Lung (tissue), 11 donors: ENCODE measurements at regions not wholly inside any gene's neighbourhood (a gene's known extent, or its start where the extent isn't known, plus 50 kb on each side); places are given as distances from the start of the nearest gene placed in this dataset.

Experiments
- ATAC-seq: fragments of 200-7000 bp; cut with Tn5 transposase; one replicate; pipeline ENCODE4 v1.9.1; 2020; ENCODE audit warnings: moderate number of reproducible peaks; ENCODE audit not compliant: insufficient read depth, low FRiP score
- DNase-seq, 3 donors: peaks; one replicate each; pipeline ENCODE4 v3.0.0-alpha.2; 2013 to 2017
- H3K27ac ChIP-seq, 2 donors: one replicate each; pipeline ENCODE4 v1.5.1; 2013; ENCODE audit warnings: mild to moderate bottlenecking in 2 of 2, moderate library complexity in 2 of 2, control low read depth in 1 of 2, inconsistent platforms in 1 of 2, low read depth in 1 of 2, low read length in 1 of 2
- H3K27me3 ChIP-seq, 3 donors: one replicate each; pipeline ENCODE4 v1.5.1; 2013; ENCODE audit warnings: low read length in 2 of 3; ENCODE audit not compliant: control insufficient read depth in 3 of 3, insufficient read depth in 3 of 3
- H3K36me3 ChIP-seq, 4 donors: one replicate each; pipeline ENCODE4 v1.5.1; 2013; ENCODE audit warnings: low read length in 4 of 4, mild to moderate bottlenecking in 1 of 4, moderate library complexity in 1 of 4; ENCODE audit not compliant: control insufficient read depth in 4 of 4, insufficient read depth in 4 of 4
- H3K4me1 ChIP-seq, 5 donors: one replicate each; pipeline ENCODE4 v1.5.1; 2013; ENCODE audit warnings: low read length in 5 of 5, mild to moderate bottlenecking in 2 of 5, moderate library complexity in 1 of 5; ENCODE audit not compliant: control insufficient read depth in 5 of 5, insufficient read depth in 5 of 5
- H3K4me3 ChIP-seq: one replicate; pipeline ENCODE4 v1.5.1; 2013; ENCODE audit warnings: mild to moderate bottlenecking, control low read depth, moderate library complexity
- H3K9ac ChIP-seq, 2 donors: one replicate each; pipeline ENCODE4 v1.5.1; 2013; ENCODE audit warnings: low read length in 2 of 2, control low read depth in 1 of 2; ENCODE audit not compliant: insufficient read depth in 1 of 2
- H3K9me3 ChIP-seq, 4 donors: one replicate each; pipeline ENCODE4 v1.5.1; 2013; ENCODE audit warnings: low read length in 3 of 4, mild to moderate bottlenecking in 1 of 4, moderate library complexity in 1 of 4; ENCODE audit not compliant: control insufficient read depth in 4 of 4, insufficient read depth in 3 of 4
- CTCF ChIP-seq: IDR thresholded peaks from 2 replicates; pipeline ENCODE4 v1.5.1; 2012; ENCODE audit warnings: mild to moderate bottlenecking; ENCODE audit errors: control extremely low read depth, extremely low read depth
- WGBS, 2 donors: extraction: QIAGEN DNeasy Blood & Tissue Kit; methylation state at CpG; one replicate each; pipeline ENCODE4 v1.1.7; 2013; 5-methylcytosine and 5-hydroxymethylcytosine counted together
- donor health status: control.
- donor health status: control.
- donor health status: Bipolar disorder and iron deficiency.
- donor health status: healthy.
- donor health status: DM: yes; HTN: yes; CAD: no.

GRCh38 chr2:41535575-41535974 lies 512.2 kb upstream of the PKDCC start:
- ATAC-seq: no peak
- no peak for TF ChIP-seq CTCF

GRCh38 chr2:41540272-41540998 lies 507.4 kb upstream of the PKDCC start:
- no peaks in the 10 kb centered on the region for H3K36me3 ChIP-seq
- WGBS, 2 donors: 83 to 84% methylated on average over 2 of the region's 2 CpGs
- H3K4me1 ChIP-seq: peaks cover 0 to 1% (median 0%) of the 10 kb centered on the region in 5 donors
- no peak overlapping the region for H3K4me3 ChIP-seq
- ATAC-seq (no peak), DNase-seq (no peak)
- H3K27ac ChIP-seq: no peak overlapping the region
- H3K9ac ChIP-seq: no peak overlapping the region
- no peaks in the 10 kb centered on the region for H3K9me3 ChIP-seq
- H3K27me3 ChIP-seq: no peaks in the 10 kb centered on the region
- TF ChIP-seq CTCF: no peak

More at GRCh38 chr2:41535575-41535974, 512.2 kb upstream of the PKDCC start:
- Histone ChIP-seq H3K9me3 (peaks cover 0 to 6% (median 0%) of the 10 kb centered on the region in 4 donors), H3K4me1 (peaks cover 0 to 1% (median 0%) of the 10 kb centered on the region in 5 donors), H3K36me3 (no peaks in the 10 kb centered on the region), H3K27ac (no peak overlapping the region), H3K4me3 (no peak overlapping the region), H3K27me3 (no peaks in the 10 kb centered on the region), H3K9ac (no peak overlapping the region)
- 88 to 92% methylated on average over 3 of the region's 3 CpGs for WGBS, 2 donors
- no peak for DNase-seq

GRCh38 chr2:41543726-41544125 lies 504.1 kb upstream of the PKDCC start:
- no peaks in the 10 kb centered on the region for H3K9me3 ChIP-seq
- no peak overlapping the region for H3K27ac ChIP-seq
- no peak overlapping the region for H3K9ac ChIP-seq
- no peak overlapping the region for H3K4me3 ChIP-seq
- no peak for ATAC-seq
- no peak for TF ChIP-seq CTCF
- H3K4me1 ChIP-seq: peaks cover 0 to 1% (median 0%) of the 10 kb centered on the region in 5 donors
- 68 to 95% methylated on average over 2 of the region's 2 CpGs for WGBS, 2 donors
- H3K36me3 ChIP-seq: no peaks in the 10 kb centered on the region
- no peaks in the 10 kb centered on the region for H3K27me3 ChIP-seq
- DNase-seq: no peak
